ENCODE measurements at regions not wholly inside any gene's neighbourhood (a gene's known extent, or its start where the extent isn't known, plus 50 kb on each side); places are given as distances from the start of the nearest gene placed in this dataset.

DNA sequence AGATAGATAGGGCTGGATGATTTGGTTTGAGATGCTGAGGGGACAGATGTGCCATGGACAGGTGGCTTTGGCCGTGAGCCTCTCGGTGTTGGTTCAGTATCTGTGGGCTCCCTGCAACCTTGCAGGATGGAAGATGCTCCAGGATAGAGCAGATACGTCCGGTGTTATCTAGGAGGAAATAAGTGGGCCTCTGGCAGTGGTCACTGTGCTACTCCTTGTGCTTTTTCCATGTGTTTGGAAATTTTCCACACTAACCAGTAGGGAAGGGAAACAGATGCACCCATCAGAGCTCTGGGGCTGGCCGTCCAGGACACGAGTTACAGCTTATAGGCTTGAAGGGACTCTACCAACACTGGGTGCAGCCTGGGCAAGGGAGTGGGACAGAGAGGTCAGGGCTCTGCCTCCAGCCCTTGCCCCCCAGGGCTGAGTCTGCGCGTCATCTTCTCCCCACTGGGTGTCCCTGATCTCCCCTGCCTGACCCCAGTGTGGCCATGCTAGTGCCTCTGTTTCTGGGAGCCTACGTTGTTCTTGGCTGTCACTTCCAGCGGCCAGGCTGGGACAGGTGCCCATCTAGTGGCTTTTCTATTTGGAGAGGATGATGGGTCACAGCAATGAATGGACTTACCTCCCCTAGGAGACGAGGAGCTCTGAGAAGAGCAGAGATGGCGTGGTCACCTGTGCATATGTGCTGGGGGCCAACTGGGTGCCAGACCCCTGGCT is 166.9 kb downstream of the SEC14L1 start:
- ChIA-PET POLR2A (interaction anchor here (1.3 to 4.8 kb wide), 4 partner anchors 8 to 26 kb away, joined by 3 to 80 read pairs (median 18); no protein-coding TSS in a partner anchor), CTCF (ENCODE audit: low intra/inter-chr PET ratio, low total read pairs) (no interaction called here)
- no peaks in the 10 kb centered on the region for H3K9me3 ChIP-seq (ENCODE audit: low read length)
- H2AFZ ChIP-seq (ENCODE audit: low read length) = no peak overlapping the region
- H3K4me2 ChIP-seq (ENCODE audit: low read depth, low read length) = peak overlapping the region; percentile 5; the same call in 1 of the 2 replicates
- no peak for FAIRE-seq
- peak overlapping the region; percentile 75 for H3K27ac ChIP-seq (ENCODE audit: extremely low read length, insufficient read depth, low read length)
- peaks cover 31 to 56% of the 10 kb centered on the region in 2 experiments; a peak in 4 of 5 replicates for H3K36me3 ChIP-seq (replicated peaks in 1 of 2; ENCODE audit: control insufficient read depth in 1 of 2, insufficient read depth in 2 of 2, low read length in 2 of 2)
- H3K79me2 ChIP-seq (ENCODE audit: insufficient read depth, low read length) = peaks cover 78% of the 10 kb centered on the region
- peak overlapping the region; percentile 28 for H3K9ac ChIP-seq (ENCODE audit: insufficient read depth, low read depth, low read length)
- in situ Hi-C loops (cut with HindIII; ENCODE audit: extremely low pct_ligation_motif_present, low pct_unique_long_range_greater_than_20kb) (no loop called here), intact Hi-C loops (cut with micrococcal nuclease; ENCODE audit: unreplicated experiment) (loop anchor here (1.0 kb wide), 1 partner anchor 21 kb away; no protein-coding TSS in a partner anchor)
- WGBS (ENCODE audit: low lambda C conversion rate) = 86% methylated on average over 10 of the region's 12 CpGs
- peaks cover 49% of the 10 kb centered on the region; the same call in 1 of the 2 replicates for H4K20me1 ChIP-seq (ENCODE audit: insufficient read depth, low read length)
- BruUV-seq (replicated peaks) = TSS peak; percentile 30
- H3K4me1 ChIP-seq (ENCODE audit: insufficient read depth, low read length) = peaks cover 59% of the 10 kb centered on the region
- no peaks in the 10 kb centered on the region for H3K27me3 ChIP-seq (ENCODE audit: control insufficient read depth in 1 of 2, insufficient read depth in 2 of 2, low read length in 2 of 2)
- H3K4me3 ChIP-seq (replicated peaks in 1 of 3; ENCODE audit: insufficient read depth in 1 of 3, low read depth in 2 of 3, low read length in 3 of 3) = no peak overlapping the region
- peak; percentile 4 for ATAC-seq
- no peak for DNase-seq (ENCODE audit: low spot score)
- TF ChIP-seq ZNF780A (CRISPR knock-in tag; IDR thresholded peaks at IDR 0.05) (peak; percentile 56; the same call in 1 of the 2 replicates), KDM5B (CRISPR knock-in tag; IDR thresholded peaks at IDR 0.05; ENCODE audit: borderline replicate concordance) (0 out of 2 replicates have a peak, but pooled peaks have one; percentile 14), ZNF343 (CRISPR knock-in tag; IDR thresholded peaks at IDR 0.05) (peak; percentile 47; the same call in 1 of the 2 replicates), HIVEP1 (CRISPR knock-in tag; IDR thresholded peaks at IDR 0.05) (peak; percentile 2; the same call in 1 of the 2 replicates), ZNF558 (CRISPR knock-in tag; IDR thresholded peaks at IDR 0.05; ENCODE audit: borderline replicate concordance) (peak; percentile 69; the same call in 1 of the 2 replicates), HOXA5 (CRISPR knock-in tag; IDR thresholded peaks at IDR 0.05) (no peak), GRHL1 (CRISPR knock-in tag; conservative IDR thresholded peaks at IDR 0.05) (no peak), ZNF737 (CRISPR knock-in tag; IDR thresholded peaks at IDR 0.05; ENCODE audit: borderline replicate concordance) (peak; percentile 88; the same call in 1 of the 2 replicates), ZBTB1 (CRISPR knock-in tag; IDR thresholded peaks at IDR 0.05; ENCODE audit: borderline replicate concordance) (no peak), ZNF235 (CRISPR knock-in tag; IDR thresholded peaks at IDR 0.05; ENCODE audit: borderline replicate concordance) (0 out of 2 replicates have a peak, but pooled peaks have one; percentile 13), AHR (CRISPR knock-in tag; IDR thresholded peaks at IDR 0.05) (no peak), CREM (IDR thresholded peaks at IDR 0.05) (no peak), CREM (CRISPR knock-in tag; IDR thresholded peaks at IDR 0.05) (no peak), FOXA1 (IDR thresholded peaks at IDR 0.05) (no peak), FOXA1 (CRISPR knock-in tag; IDR thresholded peaks at IDR 0.05) (no peak)
- TF ChIP-seq, protein P1, sequence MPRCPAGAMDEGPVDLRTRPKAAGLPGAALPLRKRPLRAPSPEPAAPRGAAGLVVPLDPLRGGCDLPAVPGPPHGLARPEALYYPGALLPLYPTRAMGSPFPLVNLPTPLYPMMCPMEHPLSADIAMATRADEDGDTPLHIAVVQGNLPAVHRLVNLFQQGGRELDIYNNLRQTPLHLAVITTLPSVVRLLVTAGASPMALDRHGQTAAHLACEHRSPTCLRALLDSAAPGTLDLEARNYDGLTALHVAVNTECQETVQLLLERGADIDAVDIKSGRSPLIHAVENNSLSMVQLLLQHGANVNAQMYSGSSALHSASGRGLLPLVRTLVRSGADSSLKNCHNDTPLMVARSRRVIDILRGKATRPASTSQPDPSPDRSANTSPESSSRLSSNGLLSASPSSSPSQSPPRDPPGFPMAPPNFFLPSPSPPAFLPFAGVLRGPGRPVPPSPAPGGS (CRISPR knock-in tag; IDR thresholded peaks at IDR 0.05) = no peak
- TF ChIP-seq, protein P2, sequence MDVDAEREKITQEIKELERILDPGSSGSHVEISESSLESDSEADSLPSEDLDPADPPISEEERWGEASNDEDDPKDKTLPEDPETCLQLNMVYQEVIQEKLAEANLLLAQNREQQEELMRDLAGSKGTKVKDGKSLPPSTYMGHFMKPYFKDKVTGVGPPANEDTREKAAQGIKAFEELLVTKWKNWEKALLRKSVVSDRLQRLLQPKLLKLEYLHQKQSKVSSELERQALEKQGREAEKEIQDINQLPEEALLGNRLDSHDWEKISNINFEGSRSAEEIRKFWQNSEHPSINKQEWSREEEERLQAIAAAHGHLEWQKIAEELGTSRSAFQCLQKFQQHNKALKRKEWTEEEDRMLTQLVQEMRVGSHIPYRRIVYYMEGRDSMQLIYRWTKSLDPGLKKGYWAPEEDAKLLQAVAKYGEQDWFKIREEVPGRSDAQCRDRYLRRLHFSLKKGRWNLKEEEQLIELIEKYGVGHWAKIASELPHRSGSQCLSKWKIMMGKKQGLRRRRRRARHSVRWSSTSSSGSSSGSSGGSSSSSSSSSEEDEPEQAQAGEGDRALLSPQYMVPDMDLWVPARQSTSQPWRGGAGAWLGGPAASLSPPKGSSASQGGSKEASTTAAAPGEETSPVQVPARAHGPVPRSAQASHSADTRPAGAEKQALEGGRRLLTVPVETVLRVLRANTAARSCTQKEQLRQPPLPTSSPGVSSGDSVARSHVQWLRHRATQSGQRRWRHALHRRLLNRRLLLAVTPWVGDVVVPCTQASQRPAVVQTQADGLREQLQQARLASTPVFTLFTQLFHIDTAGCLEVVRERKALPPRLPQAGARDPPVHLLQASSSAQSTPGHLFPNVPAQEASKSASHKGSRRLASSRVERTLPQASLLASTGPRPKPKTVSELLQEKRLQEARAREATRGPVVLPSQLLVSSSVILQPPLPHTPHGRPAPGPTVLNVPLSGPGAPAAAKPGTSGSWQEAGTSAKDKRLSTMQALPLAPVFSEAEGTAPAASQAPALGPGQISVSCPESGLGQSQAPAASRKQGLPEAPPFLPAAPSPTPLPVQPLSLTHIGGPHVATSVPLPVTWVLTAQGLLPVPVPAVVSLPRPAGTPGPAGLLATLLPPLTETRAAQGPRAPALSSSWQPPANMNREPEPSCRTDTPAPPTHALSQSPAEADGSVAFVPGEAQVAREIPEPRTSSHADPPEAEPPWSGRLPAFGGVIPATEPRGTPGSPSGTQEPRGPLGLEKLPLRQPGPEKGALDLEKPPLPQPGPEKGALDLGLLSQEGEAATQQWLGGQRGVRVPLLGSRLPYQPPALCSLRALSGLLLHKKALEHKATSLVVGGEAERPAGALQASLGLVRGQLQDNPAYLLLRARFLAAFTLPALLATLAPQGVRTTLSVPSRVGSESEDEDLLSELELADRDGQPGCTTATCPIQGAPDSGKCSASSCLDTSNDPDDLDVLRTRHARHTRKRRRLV (CRISPR knock-in tag; IDR thresholded peaks at IDR 0.05) = 0 out of 2 replicates have a peak, but pooled peaks have one; percentile 11

All from HepG2 (cell line).